ENCODE measurements at regions not wholly inside any gene's neighbourhood (a gene's known extent, or its start where the extent isn't known, plus 50 kb on each side); places are given as distances from the start of the nearest gene placed in this dataset.

- TF ChIP-seq CTCF (IDR thresholded peaks at IDR 0.05) (no peak), POLR2A (IDR thresholded peaks at IDR 0.05) (no peak)
Measured at GRCh38 chr2:217108086-217108485, 248.2 kb upstream of the TNP1 start.
